IMR-90 (cell line): ENCODE measurements at regions not wholly inside any gene's neighbourhood (a gene's known extent, or its start where the extent isn't known, plus 50 kb on each side); places are given as distances from the start of the nearest gene placed in this dataset.

ENCODE experiments used
- ATAC-seq: fragments of 200-7000 bp; cut with Tn5 transposase; 2 replicates; pipeline ENCODE4 v1.9.1; 2020; ENCODE audit warnings: low read depth, mild to moderate bottlenecking, moderate library complexity
- BruUV-seq: library from RNA; stranded (reverse); fragments of 400-500 nt; replicated peaks from 2 replicates; lab custom pipeline; 2021; lab: Mats Ljungman, UMichigan
- CTCF ChIA-PET: fragments of 300-600 bp; formaldehyde crosslinking; extraction: SDS; loops from one replicate; lab custom pipeline; 2021; ENCODE audit warnings: antibody characterized with exemption; lab: Yijun Ruan, JAX
- POLR2A ChIA-PET: fragments of 300-600 bp; sonication (Branson Sonifier 250); formaldehyde crosslinking; loops from one replicate; lab custom pipeline; 2022; ENCODE audit warnings: antibody characterized with exemption; ENCODE audit not compliant: unreplicated experiment; lab: Charles Lee
- DNase-seq: peaks from one replicate; pipeline ENCODE4 v3.0.0; 2013
- H2AFZ ChIP-seq: replicated peaks from 2 replicates; pipeline ENCODE3; 2013; ENCODE audit warnings: low read length, mild to moderate bottlenecking; ENCODE audit not compliant: poor library complexity
- H2AK5ac ChIP-seq: 2 replicates; pipeline ENCODE4 v1.6.1; 2013; ENCODE audit warnings: low read depth, low read length, inconsistent platforms
- H2AK9ac ChIP-seq: replicated peaks from 2 replicates; pipeline ENCODE3; 2013; ENCODE audit warnings: mild to moderate bottlenecking, low read depth, low read length, moderate library complexity; ENCODE audit not compliant: poor library complexity
- H2BK120ac ChIP-seq: 2 replicates; pipeline ENCODE4 v1.6.1; 2013; ENCODE audit warnings: low read depth, low read length, inconsistent platforms
- H2BK15ac ChIP-seq: 3 replicates; pipeline ENCODE4 v1.6.1; 2013; ENCODE audit warnings: low read depth, low read length, inconsistent platforms
- H2BK20ac ChIP-seq: 2 replicates; pipeline ENCODE4 v1.6.1; 2013; ENCODE audit warnings: low read depth, mild to moderate bottlenecking, inconsistent platforms, low read length, moderate library complexity
- H2BK5ac ChIP-seq: 2 replicates; pipeline ENCODE4 v1.6.1; 2013; ENCODE audit warnings: mild to moderate bottlenecking, low read depth, low read length, inconsistent platforms; ENCODE audit not compliant: poor library complexity, severe bottlenecking
- H3K14ac ChIP-seq: replicated peaks from 2 replicates; pipeline ENCODE4 v1.6.1; 2013; ENCODE audit warnings: low read depth, low read length, inconsistent platforms
- H3K18ac ChIP-seq: 2 replicates; pipeline ENCODE4 v1.6.1; 2013; ENCODE audit warnings: low read depth, low read length, control low read depth
- H3K23ac ChIP-seq: 2 replicates; pipeline ENCODE4 v1.6.1; 2013; ENCODE audit warnings: low read depth, low read length, inconsistent platforms
- H3K27ac ChIP-seq: 2 replicates; pipeline ENCODE4 v1.5.1; 2013; ENCODE audit warnings: mild to moderate bottlenecking, control low read depth, low read length; ENCODE audit not compliant: insufficient read depth
- H3K27me3 ChIP-seq: 2 replicates; pipeline ENCODE4 v1.6.1; 2013; ENCODE audit warnings: low read length; ENCODE audit not compliant: control insufficient read depth, insufficient read depth
- H3K36me3 ChIP-seq: 2 replicates; pipeline ENCODE4 v1.6.1; 2013; ENCODE audit warnings: low read length, mixed read lengths; ENCODE audit not compliant: control insufficient read depth, insufficient read depth
- H3K4ac ChIP-seq: 2 replicates; pipeline ENCODE4 v1.6.1; 2013; ENCODE audit warnings: low read depth, low read length, inconsistent platforms
- H3K4me1 ChIP-seq: 2 replicates; pipeline ENCODE4 v1.6.1; 2013; ENCODE audit warnings: low read length, mixed read lengths; ENCODE audit not compliant: control insufficient read depth, insufficient read depth
- H3K4me2 ChIP-seq: 2 replicates; pipeline ENCODE4 v1.6.1; 2013; ENCODE audit warnings: low read depth, mild to moderate bottlenecking, control low read depth, low read length, moderate library complexity
- H3K4me3 ChIP-seq: 2 replicates; pipeline ENCODE4 v1.5.1; 2013; ENCODE audit warnings: low read depth, mild to moderate bottlenecking, control low read depth, low read length, moderate library complexity; ENCODE audit not compliant: insufficient read depth
- H3K56ac ChIP-seq: 2 replicates; pipeline ENCODE4 v1.6.1; 2013; ENCODE audit warnings: low read length, inconsistent platforms; ENCODE audit not compliant: insufficient read depth; ENCODE audit errors: extremely low read depth
- H3K79me1 ChIP-seq, 2 experiments: 2 replicates each; pipeline ENCODE4 v1.6.1; 2013; ENCODE audit warnings: low read length in 2 of 2, inconsistent platforms in 1 of 2, low read depth in 1 of 2
- H3K9ac ChIP-seq: 2 replicates; pipeline ENCODE4 v1.6.1; 2013; ENCODE audit warnings: low read depth, low read length, control low read depth
- H3K9me1 ChIP-seq: 2 replicates; pipeline ENCODE4 v1.6.1; 2013; ENCODE audit warnings: low read length, inconsistent platforms; ENCODE audit not compliant: insufficient read depth
- H3K9me3 ChIP-seq: 2 replicates; pipeline ENCODE4 v1.6.1; 2013; ENCODE audit warnings: low read length; ENCODE audit not compliant: control insufficient read depth, insufficient read depth
- H4K20me1 ChIP-seq: 2 replicates; pipeline ENCODE4 v1.6.1; 2013; ENCODE audit warnings: low read length, inconsistent platforms; ENCODE audit not compliant: insufficient read depth
- H4K5ac ChIP-seq: 2 replicates; pipeline ENCODE4 v1.6.1; 2013; ENCODE audit warnings: mild to moderate bottlenecking, low read depth, low read length, control low read depth
- H4K8ac ChIP-seq, 2 experiments: 2 replicates each; pipeline ENCODE4 v1.6.1; 2013; ENCODE audit warnings: low read depth in 2 of 2, low read length in 2 of 2, control low read depth in 1 of 2, inconsistent platforms in 1 of 2
- H4K91ac ChIP-seq: 2 replicates; pipeline ENCODE4 v1.6.1; 2013; ENCODE audit warnings: low read depth, low read length, inconsistent platforms; ENCODE audit not compliant: insufficient read depth
- BHLHE40 ChIP-seq: fragments of 150-350 bp; IDR thresholded peaks from 2 replicates; pipeline ENCODE4 v1.6.1; 2016; ENCODE audit warnings: mild to moderate bottlenecking, low read depth, low read length
- CHD1 ChIP-seq: IDR thresholded peaks from 2 replicates; pipeline ENCODE4 v1.6.1; 2012; ENCODE audit warnings: low read depth, low read length, improper control_type of control experiment
- MAZ ChIP-seq: IDR thresholded peaks from 2 replicates; pipeline ENCODE4 v1.6.1; 2012; ENCODE audit warnings: low read depth, mild to moderate bottlenecking, low read length, improper control_type of control experiment, moderate library complexity, borderline replicate concordance
- MXI1 ChIP-seq: IDR thresholded peaks from 2 replicates; pipeline ENCODE4 v1.6.1; 2012; ENCODE audit warnings: low read depth, mild to moderate bottlenecking, low read length, moderate library complexity, borderline replicate concordance
- RAD21 ChIP-seq: IDR thresholded peaks from 2 replicates; pipeline ENCODE4 v1.6.1; 2012; ENCODE audit warnings: low read length, improper control_type of control experiment
- RCOR1 ChIP-seq: IDR thresholded peaks from 2 replicates; pipeline ENCODE4 v1.6.1; 2012; ENCODE audit warnings: mild to moderate bottlenecking, low read length, improper control_type of control experiment; ENCODE audit not compliant: insufficient replicate concordance
- WGBS, 2 experiments: methylation state at CpG; one replicate each; pipeline versions ENCODE4 v1.1.5 to v1.1.7; 2013; ENCODE audit warnings: missing lambda C conversion rate in 2 of 2; ENCODE audit not compliant: insufficient read length in 1 of 2; ENCODE audit errors: extremely low coverage in 2 of 2; 5-methylcytosine and 5-hydroxymethylcytosine counted together
- dilution Hi-C: fragments of 300-500 bp; cut with HindIII; formaldehyde crosslinking; loops from one replicate; pipeline ENCODE4 v1.14.3; 2018; ENCODE audit warnings: low sequenced_read_pairs; ENCODE audit not compliant: unreplicated experiment
- in situ Hi-C: fragments of 300-500 bp; cut with MboI; formaldehyde crosslinking; loops from 3 replicates; pipeline ENCODE4 v1.14.3; 2019; ENCODE audit warnings: low sequenced_read_pairs, inconsistent platforms, mixed read lengths
- intact Hi-C: fragments of 100-400 bp; cut with micrococcal nuclease; formaldehyde crosslinking; loops from 2 replicates; pipeline ENCODE4 v1.10.0; 2022
- TF ChIP-seq, protein P1 (sequence below): fragments of 150-350 bp; IDR thresholded peaks from 2 replicates; pipeline ENCODE4 v1.6.1; 2016; ENCODE audit warnings: low read depth, mild to moderate bottlenecking, low read length, moderate library complexity, borderline replicate concordance
- TF ChIP-seq, protein P2 (sequence below): conservative IDR thresholded peaks from 2 replicates; pipeline ENCODE4 v1.5.1; 2012; ENCODE audit warnings: mild to moderate bottlenecking, low read depth, low read length, improper control_type of control experiment
- TF ChIP-seq, protein P3 (sequence below): fragments of 150-350 bp; IDR thresholded peaks from 2 replicates; pipeline ENCODE4 v1.6.1; 2017; ENCODE audit warnings: mild to moderate bottlenecking, antibody characterized with exemption, low read length, low read depth

- H3K27ac ChIP-seq, result no peak overlapping the region
- no CpG with 5 or more reads among the region's 1 CpG for WGBS, 2 experiments
- H3K56ac ChIP-seq, result no peak overlapping the region
- H3K79me1 ChIP-seq, result no peaks in the 10 kb centered on the region
- intact Hi-C loops (no loop called here), in situ Hi-C loops (no loop called here), dilution Hi-C loops (no loop called here)
- H3K4ac ChIP-seq, result no peak overlapping the region
- H2BK120ac ChIP-seq, result no peak overlapping the region
- H2BK15ac ChIP-seq, result no peak overlapping the region
- ATAC-seq (no peak), DNase-seq (no peak)
- H3K9me3 ChIP-seq, result no peaks in the 10 kb centered on the region
- no peak overlapping the region for H3K18ac ChIP-seq
- H2AFZ ChIP-seq, result no peak overlapping the region
- TF ChIP-seq, protein P1, sequence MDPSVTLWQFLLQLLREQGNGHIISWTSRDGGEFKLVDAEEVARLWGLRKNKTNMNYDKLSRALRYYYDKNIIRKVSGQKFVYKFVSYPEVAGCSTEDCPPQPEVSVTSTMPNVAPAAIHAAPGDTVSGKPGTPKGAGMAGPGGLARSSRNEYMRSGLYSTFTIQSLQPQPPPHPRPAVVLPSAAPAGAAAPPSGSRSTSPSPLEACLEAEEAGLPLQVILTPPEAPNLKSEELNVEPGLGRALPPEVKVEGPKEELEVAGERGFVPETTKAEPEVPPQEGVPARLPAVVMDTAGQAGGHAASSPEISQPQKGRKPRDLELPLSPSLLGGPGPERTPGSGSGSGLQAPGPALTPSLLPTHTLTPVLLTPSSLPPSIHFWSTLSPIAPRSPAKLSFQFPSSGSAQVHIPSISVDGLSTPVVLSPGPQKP, result no peak
- no peak for TF ChIP-seq MXI1
- TF ChIP-seq, protein P2, sequence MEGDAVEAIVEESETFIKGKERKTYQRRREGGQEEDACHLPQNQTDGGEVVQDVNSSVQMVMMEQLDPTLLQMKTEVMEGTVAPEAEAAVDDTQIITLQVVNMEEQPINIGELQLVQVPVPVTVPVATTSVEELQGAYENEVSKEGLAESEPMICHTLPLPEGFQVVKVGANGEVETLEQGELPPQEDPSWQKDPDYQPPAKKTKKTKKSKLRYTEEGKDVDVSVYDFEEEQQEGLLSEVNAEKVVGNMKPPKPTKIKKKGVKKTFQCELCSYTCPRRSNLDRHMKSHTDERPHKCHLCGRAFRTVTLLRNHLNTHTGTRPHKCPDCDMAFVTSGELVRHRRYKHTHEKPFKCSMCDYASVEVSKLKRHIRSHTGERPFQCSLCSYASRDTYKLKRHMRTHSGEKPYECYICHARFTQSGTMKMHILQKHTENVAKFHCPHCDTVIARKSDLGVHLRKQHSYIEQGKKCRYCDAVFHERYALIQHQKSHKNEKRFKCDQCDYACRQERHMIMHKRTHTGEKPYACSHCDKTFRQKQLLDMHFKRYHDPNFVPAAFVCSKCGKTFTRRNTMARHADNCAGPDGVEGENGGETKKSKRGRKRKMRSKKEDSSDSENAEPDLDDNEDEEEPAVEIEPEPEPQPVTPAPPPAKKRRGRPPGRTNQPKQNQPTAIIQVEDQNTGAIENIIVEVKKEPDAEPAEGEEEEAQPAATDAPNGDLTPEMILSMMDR, result no peak
- no peak for TF ChIP-seq RAD21
- TF ChIP-seq RCOR1, result no peak
- TF ChIP-seq CHD1, result no peak
- no peak for TF ChIP-seq MAZ
- no peak for TF ChIP-seq BHLHE40
- TF ChIP-seq, protein P3, sequence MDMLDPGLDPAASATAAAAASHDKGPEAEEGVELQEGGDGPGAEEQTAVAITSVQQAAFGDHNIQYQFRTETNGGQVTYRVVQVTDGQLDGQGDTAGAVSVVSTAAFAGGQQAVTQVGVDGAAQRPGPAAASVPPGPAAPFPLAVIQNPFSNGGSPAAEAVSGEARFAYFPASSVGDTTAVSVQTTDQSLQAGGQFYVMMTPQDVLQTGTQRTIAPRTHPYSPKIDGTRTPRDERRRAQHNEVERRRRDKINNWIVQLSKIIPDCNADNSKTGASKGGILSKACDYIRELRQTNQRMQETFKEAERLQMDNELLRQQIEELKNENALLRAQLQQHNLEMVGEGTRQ, result no peak
- no peak overlapping the region for H3K4me3 ChIP-seq
- no peaks in the 10 kb centered on the region for H3K9me1 ChIP-seq
- H2BK5ac ChIP-seq, result no peak overlapping the region
- H2AK5ac ChIP-seq, result no peak overlapping the region
- no peaks in the 10 kb centered on the region for H4K20me1 ChIP-seq
- no peak overlapping the region for H4K8ac ChIP-seq
- ChIA-PET CTCF (no interaction called here), POLR2A (no interaction called here)
- H2AK9ac ChIP-seq, result no peak overlapping the region
- no peak overlapping the region for H2BK20ac ChIP-seq
- no peaks in the 10 kb centered on the region for H3K36me3 ChIP-seq
- no peak overlapping the region for H4K91ac ChIP-seq
- no peaks in the 10 kb centered on the region for H3K4me1 ChIP-seq
- no peak overlapping the region for H3K14ac ChIP-seq
- no peak overlapping the region for H3K23ac ChIP-seq
- H3K27me3 ChIP-seq, result peaks cover 14% of the 10 kb centered on the region
- no peak overlapping the region for H3K4me2 ChIP-seq
- no peak overlapping the region for H3K9ac ChIP-seq
- BruUV-seq, result no TSS peak
- H4K5ac ChIP-seq, result no peak overlapping the region
Measured at GRCh38 chr11:10946072-10946471, 88.2 kb upstream of the ZBED5 start.
